NK-92 (cell line): ENCODE measurements at regions not wholly inside any gene's neighbourhood (a gene's known extent, or its start where the extent isn't known, plus 50 kb on each side); places are given as distances from the start of the nearest gene placed in this dataset.
"Not testable (repeated sequence)": the region's sequence is repeated elsewhere in the genome, so short reads cannot be mapped to it uniquely, and the experiment has no call there.

ENCODE experiments used
- DNase-seq: peaks from one replicate; lab custom pipeline; 2025; ENCODE audit not compliant: unreplicated experiment; lab: John Stamatoyannopoulos, UW

- DNase-seq = no peak
Observed at GRCh38 chr2:18950361-18950851, 361.0 kb upstream of the NT5C1B start.

GRCh38 chr2:18949871-18950270 lies 360.5 kb upstream of the NT5C1B start:
- DNase-seq = no peak

GRCh38 chr2:18940184-18940583 lies 350.8 kb upstream of the NT5C1B start:
- no peak for DNase-seq

- DNase-seq = not testable (repeated sequence)
Observed at GRCh38 chr2:18939740-18940139, 350.4 kb upstream of the NT5C1B start.

- no peak for DNase-seq
Observed at GRCh38 chr2:18934886-18935285, 345.5 kb upstream of the NT5C1B start.

- no peak for DNase-seq
Observed at GRCh38 chr2:18932853-18933252, 343.5 kb upstream of the NT5C1B start.

GRCh38 chr2:18930971-18931370 lies 341.6 kb upstream of the NT5C1B start:
- no peak for DNase-seq

GRCh38 chr2:18927525-18928232 lies 338.3 kb upstream of the NT5C1B start:
- DNase-seq = no peak

GRCh38 chr2:18926631-18927524 lies 337.5 kb upstream of the NT5C1B start:
- no peak for DNase-seq

- DNase-seq = no peak
Observed at GRCh38 chr2:18925296-18925695, 335.9 kb upstream of the NT5C1B start.

GRCh38 chr2:18924886-18925285 lies 335.5 kb upstream of the NT5C1B start:
- DNase-seq = no peak

- no peak for DNase-seq
Observed at GRCh38 chr2:18924386-18924785, 335.0 kb upstream of the NT5C1B start.

- no peak for DNase-seq
Observed at GRCh38 chr2:18922276-18922675, 332.9 kb upstream of the NT5C1B start.

- DNase-seq = no peak
Observed at GRCh38 chr2:18918280-18918679, 328.9 kb upstream of the NT5C1B start.

GRCh38 chr2:18915227-18915626 lies 325.9 kb upstream of the NT5C1B start:
- no peak for DNase-seq

GRCh38 chr2:18913512-18913911 lies 324.1 kb upstream of the NT5C1B start:
- no peak for DNase-seq

- DNase-seq = no peak
Observed at GRCh38 chr2:18912225-18912888, 323.0 kb upstream of the NT5C1B start.

- no peak for DNase-seq
Observed at GRCh38 chr2:18911416-18911815, 322.0 kb upstream of the NT5C1B start.

- DNase-seq = no peak
Observed at GRCh38 chr2:18910843-18911242, 321.5 kb upstream of the NT5C1B start.

GRCh38 chr2:18907937-18908336 lies 318.6 kb upstream of the NT5C1B start:
- no peak for DNase-seq

- DNase-seq = no peak
Observed at GRCh38 chr2:18907508-18907907, 318.1 kb upstream of the NT5C1B start.

- DNase-seq = no peak
Observed at GRCh38 chr2:18903750-18904149, 314.4 kb upstream of the NT5C1B start.
